C4-2B (cell line): ENCODE measurements at regions not wholly inside any gene's neighbourhood (a gene's known extent, or its start where the extent isn't known, plus 50 kb on each side); places are given as distances from the start of the nearest gene placed in this dataset.

Experiments
- ZFX ChIP-seq: fragments of 450-650 bp; IDR thresholded peaks from 2 replicates; pipeline ENCODE4 v1.6.1; 2017
- TF ChIP-seq, protein P1 (sequence below): fragments of 450-650 bp; conservative IDR thresholded peaks from 2 replicates; pipeline ENCODE4 v1.5.1; 2017; ENCODE audit warnings: mild to moderate bottlenecking

DNA sequence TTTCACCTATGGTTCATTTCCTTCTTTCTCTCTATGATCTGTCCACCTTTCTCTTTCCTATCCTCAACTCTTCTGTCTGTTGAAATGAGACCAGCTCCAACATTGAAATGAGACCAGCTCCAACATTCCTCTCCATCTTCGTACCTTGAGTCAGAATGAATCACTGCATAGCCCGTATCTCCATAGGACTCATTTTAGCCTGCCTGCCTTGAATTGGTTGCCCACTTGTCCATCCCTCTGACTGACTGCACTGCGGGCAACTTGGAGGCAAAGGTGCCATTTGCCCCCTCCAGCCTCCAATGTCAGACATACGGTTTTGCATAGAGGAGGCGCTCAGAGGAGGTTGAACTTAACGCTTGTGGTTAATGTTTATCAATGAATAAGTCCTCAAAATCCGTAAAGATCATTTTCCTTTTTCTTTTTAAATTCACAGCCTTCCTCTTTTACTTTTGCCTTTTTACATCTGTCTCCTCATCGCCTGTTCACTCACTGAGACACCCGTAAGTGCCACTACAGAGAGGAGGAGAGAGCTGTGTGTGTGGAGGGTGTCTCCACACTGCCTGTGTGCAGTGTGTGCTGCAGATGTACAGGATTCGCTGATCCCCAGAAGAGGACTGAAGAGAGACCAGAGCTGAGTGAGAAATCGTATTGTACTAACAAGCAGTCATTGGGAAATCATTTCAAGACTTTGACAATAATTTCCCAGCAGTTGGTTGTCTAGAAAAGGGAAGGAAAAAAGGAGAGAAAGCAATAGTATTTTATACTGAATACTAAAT lies 579.6 kb upstream of the MAP3K7 start:
- TF ChIP-seq, protein P1, sequence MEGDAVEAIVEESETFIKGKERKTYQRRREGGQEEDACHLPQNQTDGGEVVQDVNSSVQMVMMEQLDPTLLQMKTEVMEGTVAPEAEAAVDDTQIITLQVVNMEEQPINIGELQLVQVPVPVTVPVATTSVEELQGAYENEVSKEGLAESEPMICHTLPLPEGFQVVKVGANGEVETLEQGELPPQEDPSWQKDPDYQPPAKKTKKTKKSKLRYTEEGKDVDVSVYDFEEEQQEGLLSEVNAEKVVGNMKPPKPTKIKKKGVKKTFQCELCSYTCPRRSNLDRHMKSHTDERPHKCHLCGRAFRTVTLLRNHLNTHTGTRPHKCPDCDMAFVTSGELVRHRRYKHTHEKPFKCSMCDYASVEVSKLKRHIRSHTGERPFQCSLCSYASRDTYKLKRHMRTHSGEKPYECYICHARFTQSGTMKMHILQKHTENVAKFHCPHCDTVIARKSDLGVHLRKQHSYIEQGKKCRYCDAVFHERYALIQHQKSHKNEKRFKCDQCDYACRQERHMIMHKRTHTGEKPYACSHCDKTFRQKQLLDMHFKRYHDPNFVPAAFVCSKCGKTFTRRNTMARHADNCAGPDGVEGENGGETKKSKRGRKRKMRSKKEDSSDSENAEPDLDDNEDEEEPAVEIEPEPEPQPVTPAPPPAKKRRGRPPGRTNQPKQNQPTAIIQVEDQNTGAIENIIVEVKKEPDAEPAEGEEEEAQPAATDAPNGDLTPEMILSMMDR = no peak
- TF ChIP-seq ZFX = no peak
